Neural progenitor cell (in vitro differentiated cells): ENCODE measurements at regions not wholly inside any gene's neighbourhood (a gene's known extent, or its start where the extent isn't known, plus 50 kb on each side); places are given as distances from the start of the nearest gene placed in this dataset.

ENCODE experiments used
- DNase-seq: peaks from one replicate; pipeline ENCODE4 v3.0.0-alpha.2; 2016; ENCODE audit warnings: low spot score
- H2AFZ ChIP-seq: fragments of 200-600 bp; sonication (generic); replicated peaks from 2 replicates; pipeline ENCODE4 v1.6.1; 2016; ENCODE audit warnings: antibody characterized with exemption
- H3F3A ChIP-seq: fragments of 200-600 bp; sonication (generic); 2 replicates; pipeline ENCODE4 v1.6.1; 2016; ENCODE audit warnings: antibody characterized with exemption, low read depth
- H3K27ac ChIP-seq: fragments of 200-600 bp; sonication (generic); 2 replicates; pipeline ENCODE4 v1.5.1; 2016; ENCODE audit warnings: mild to moderate bottlenecking
- H3K27me3 ChIP-seq: fragments of 200-600 bp; sonication (generic); 2 replicates; pipeline ENCODE4 v1.6.1; 2016; ENCODE audit warnings: mild to moderate bottlenecking, moderate library complexity
- H3K36me3 ChIP-seq: fragments of 200-600 bp; sonication (generic); 2 replicates; pipeline ENCODE4 v1.5.1; 2016
- H3K4me1 ChIP-seq: fragments of 200-600 bp; sonication (generic); 2 replicates; pipeline ENCODE4 v1.6.1; 2016; ENCODE audit warnings: mixed run types
- H3K4me2 ChIP-seq: fragments of 200-600 bp; sonication (generic); 2 replicates; pipeline ENCODE4 v1.6.1; 2016
- H3K4me3 ChIP-seq: fragments of 200-600 bp; sonication (generic); 2 replicates; pipeline ENCODE4 v1.5.1; 2016
- H3K79me2 ChIP-seq: fragments of 200-600 bp; sonication (generic); 2 replicates; pipeline ENCODE4 v1.6.1; 2016; ENCODE audit warnings: low read depth
- H3K9ac ChIP-seq: fragments of 200-600 bp; sonication (generic); 2 replicates; pipeline ENCODE4 v1.6.1; 2016
- H3K9me3 ChIP-seq: fragments of 200-600 bp; sonication (generic); 2 replicates; pipeline ENCODE4 v1.5.1; 2016; ENCODE audit warnings: low read depth
- H4K20me1 ChIP-seq: fragments of 200-600 bp; sonication (generic); 2 replicates; pipeline ENCODE4 v1.6.1; 2016; ENCODE audit warnings: low read depth
- H3K27ac Mint-ChIP-seq: 3 replicates; pipeline ENCODE4 v1.8.0; 2021; ENCODE audit warnings: mixed read lengths
- H3K27me3 Mint-ChIP-seq: 2 replicates; pipeline ENCODE4 v1.8.0; 2022; ENCODE audit warnings: low read depth, mild to moderate bottlenecking, inconsistent platforms, moderate library complexity, mixed read lengths; ENCODE audit not compliant: insufficient read depth
- H3K36me3 Mint-ChIP-seq: 3 replicates; pipeline ENCODE4 v1.8.0; 2021; ENCODE audit warnings: mixed read lengths
- H3K4me1 Mint-ChIP-seq: 3 replicates; pipeline ENCODE4 v1.8.0; 2021; ENCODE audit warnings: mixed read lengths
- H3K4me3 Mint-ChIP-seq: 3 replicates; pipeline ENCODE4 v1.8.0; 2021; ENCODE audit warnings: mild to moderate bottlenecking, moderate library complexity, mixed read lengths
- H3K9me3 Mint-ChIP-seq: 3 replicates; pipeline ENCODE4 v1.8.0; 2020; ENCODE audit warnings: mixed read lengths
- EZH2 ChIP-seq: fragments of 200-600 bp; sonication (generic); IDR thresholded peaks from 2 replicates; pipeline ENCODE4 v1.6.1; 2017; ENCODE audit warnings: antibody characterized with exemption, mild to moderate bottlenecking, moderate library complexity
- EZH2phosphoT487 ChIP-seq: fragments of 200-600 bp; sonication (generic); IDR thresholded peaks from 2 replicates; pipeline ENCODE4 v1.6.1; 2017; ENCODE audit warnings: antibody characterized with exemption
- TF ChIP-seq, protein P1 (sequence below): fragments of 200-600 bp; sonication (generic); IDR thresholded peaks from 2 replicates; pipeline ENCODE4 v1.5.1; 2017; ENCODE audit warnings: antibody characterized with exemption, mild to moderate bottlenecking

DNA sequence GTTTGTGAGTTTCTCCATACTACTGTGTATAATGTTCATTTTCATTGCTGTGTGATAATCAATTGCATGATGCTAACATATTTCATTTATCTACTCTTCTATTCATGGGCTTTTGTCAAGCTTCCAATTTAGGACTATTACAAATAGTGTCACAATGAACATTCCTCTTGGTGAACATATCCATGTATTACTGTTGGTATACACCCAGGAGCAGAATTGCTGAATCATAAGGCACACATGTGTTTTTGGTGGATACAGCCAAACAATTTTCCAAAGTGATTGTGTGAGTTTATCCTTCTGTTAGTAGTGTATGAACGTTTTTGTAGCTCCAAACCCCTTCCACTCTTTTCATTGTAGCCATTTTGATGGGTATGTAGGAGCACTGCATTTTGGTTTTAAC is 101.6 kb upstream of the COPS8 start:
- Histone ChIP-seq H3K9ac (no peak overlapping the region), H4K20me1 (no peaks in the 10 kb centered on the region), H2AFZ (no peak overlapping the region), H3K4me3 (no peak overlapping the region), H3K4me2 (no peak overlapping the region), H3K36me3 (no peaks in the 10 kb centered on the region), H3K79me2 (no peaks in the 10 kb centered on the region), H3K9me3 (no peaks in the 10 kb centered on the region), H3K27ac (no peak overlapping the region), H3K4me1 (peaks cover 10% of the 10 kb centered on the region), H3F3A (no peaks in the 10 kb centered on the region), H3K27me3 (no peaks in the 10 kb centered on the region)
- Mint-ChIP-seq H3K4me1 (peaks cover 9% of the 10 kb centered on the region), H3K4me3 (no peak overlapping the region), H3K27me3 (peaks cover 8% of the 10 kb centered on the region), H3K36me3 (no peaks in the 10 kb centered on the region), H3K9me3 (peaks cover 5% of the 10 kb centered on the region), H3K27ac (no peak overlapping the region)
- no peak for DNase-seq
- TF ChIP-seq EZH2phosphoT487, result no peak
- TF ChIP-seq EZH2, result no peak
- TF ChIP-seq, protein P1, sequence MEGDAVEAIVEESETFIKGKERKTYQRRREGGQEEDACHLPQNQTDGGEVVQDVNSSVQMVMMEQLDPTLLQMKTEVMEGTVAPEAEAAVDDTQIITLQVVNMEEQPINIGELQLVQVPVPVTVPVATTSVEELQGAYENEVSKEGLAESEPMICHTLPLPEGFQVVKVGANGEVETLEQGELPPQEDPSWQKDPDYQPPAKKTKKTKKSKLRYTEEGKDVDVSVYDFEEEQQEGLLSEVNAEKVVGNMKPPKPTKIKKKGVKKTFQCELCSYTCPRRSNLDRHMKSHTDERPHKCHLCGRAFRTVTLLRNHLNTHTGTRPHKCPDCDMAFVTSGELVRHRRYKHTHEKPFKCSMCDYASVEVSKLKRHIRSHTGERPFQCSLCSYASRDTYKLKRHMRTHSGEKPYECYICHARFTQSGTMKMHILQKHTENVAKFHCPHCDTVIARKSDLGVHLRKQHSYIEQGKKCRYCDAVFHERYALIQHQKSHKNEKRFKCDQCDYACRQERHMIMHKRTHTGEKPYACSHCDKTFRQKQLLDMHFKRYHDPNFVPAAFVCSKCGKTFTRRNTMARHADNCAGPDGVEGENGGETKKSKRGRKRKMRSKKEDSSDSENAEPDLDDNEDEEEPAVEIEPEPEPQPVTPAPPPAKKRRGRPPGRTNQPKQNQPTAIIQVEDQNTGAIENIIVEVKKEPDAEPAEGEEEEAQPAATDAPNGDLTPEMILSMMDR, result no peak

DNA sequence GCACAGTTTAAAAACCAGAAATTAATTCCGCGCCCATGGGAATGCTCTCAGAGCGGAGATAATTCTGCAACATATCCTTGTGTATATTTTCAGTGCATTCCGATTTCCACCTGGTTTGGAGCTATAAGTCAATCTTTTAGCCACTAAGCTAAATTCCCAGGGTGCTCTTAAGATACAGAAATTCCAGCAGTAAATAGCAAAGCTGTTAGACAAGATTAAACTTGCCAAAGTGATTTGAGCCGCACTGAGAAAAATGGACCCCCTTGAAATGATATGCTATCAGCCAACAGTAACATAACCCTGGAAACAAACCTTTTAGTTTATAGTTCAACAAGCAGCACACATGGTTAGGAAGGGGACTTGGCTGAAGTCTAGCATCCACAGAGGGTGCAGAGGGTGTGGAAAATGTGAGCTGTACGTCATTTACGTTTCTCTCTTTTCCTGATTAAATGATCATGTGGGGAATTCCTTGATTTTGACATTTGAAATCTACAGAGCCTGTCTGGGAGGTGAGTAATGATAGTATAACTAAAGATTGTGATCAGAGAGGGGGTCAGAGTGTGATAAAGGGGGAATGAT is 99.8 kb upstream of the COPS8 start:
- Histone ChIP-seq H4K20me1 (no peaks in the 10 kb centered on the region), H3K79me2 (no peaks in the 10 kb centered on the region), H3K4me2 (no peak overlapping the region), H3K9me3 (no peaks in the 10 kb centered on the region), H3F3A (no peaks in the 10 kb centered on the region), H3K9ac (no peak overlapping the region), H2AFZ (no peak overlapping the region), H3K27me3 (no peaks in the 10 kb centered on the region), H3K4me3 (no peak overlapping the region), H3K4me1 (peaks cover 13% of the 10 kb centered on the region), H3K36me3 (no peaks in the 10 kb centered on the region), H3K27ac (no peak overlapping the region)
- peaks cover 5% of the 10 kb centered on the region for H3K9me3 Mint-ChIP-seq
- TF ChIP-seq EZH2phosphoT487 (no peak), EZH2 (no peak)
- TF ChIP-seq, protein P1, result no peak
- H3K36me3 Mint-ChIP-seq, result no peaks in the 10 kb centered on the region
- H3K27ac Mint-ChIP-seq, result no peak overlapping the region
- peaks cover 3% of the 10 kb centered on the region for H3K27me3 Mint-ChIP-seq
- no peak for DNase-seq
- peaks cover 13% of the 10 kb centered on the region for H3K4me1 Mint-ChIP-seq
- H3K4me3 Mint-ChIP-seq, result no peak overlapping the region

DNA sequence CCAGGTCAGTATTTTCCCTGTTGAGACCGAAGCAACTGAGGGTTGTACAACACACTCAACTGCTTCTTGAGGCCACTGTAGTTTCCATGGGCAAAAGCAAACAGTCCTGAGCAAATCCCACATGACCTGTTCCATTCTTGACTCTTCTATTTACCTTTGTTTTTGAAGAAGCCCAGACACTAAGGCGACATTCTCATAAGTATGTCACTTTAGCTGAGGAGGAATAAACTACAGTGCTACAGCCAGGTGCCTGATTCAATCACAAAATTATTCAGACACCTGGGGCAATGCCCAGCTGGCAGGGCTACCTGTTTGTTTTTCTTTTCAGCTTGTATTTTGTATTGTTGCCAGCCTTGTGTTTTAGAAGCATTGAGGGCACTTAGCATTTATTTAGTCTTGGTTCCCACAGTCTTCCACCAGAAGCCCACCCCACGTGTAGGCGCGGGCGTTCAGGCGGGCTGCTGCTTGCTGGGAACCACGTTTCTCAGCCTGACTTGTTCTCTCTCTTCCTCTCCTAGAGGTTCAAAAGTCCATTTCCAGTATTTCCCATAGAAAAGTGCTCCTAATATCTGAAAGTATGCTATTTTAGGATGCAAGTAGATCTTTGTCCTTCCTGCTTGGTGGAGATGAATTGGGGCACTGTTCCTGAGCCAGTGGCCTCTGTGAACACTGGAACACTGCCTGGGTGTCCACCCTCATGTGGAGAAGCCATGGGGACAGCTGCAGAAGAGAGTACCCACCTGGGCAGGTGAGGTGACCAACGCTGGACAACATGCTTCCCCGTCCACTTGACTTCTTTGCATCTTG is 99.0 kb upstream of the COPS8 start:
- Histone ChIP-seq H4K20me1 (no peaks in the 10 kb centered on the region), H3K79me2 (no peaks in the 10 kb centered on the region), H3K36me3 (no peaks in the 10 kb centered on the region), H2AFZ (no peak overlapping the region), H3K4me2 (no peak overlapping the region), H3K4me1 (peaks cover 13% of the 10 kb centered on the region), H3K9me3 (no peaks in the 10 kb centered on the region), H3K9ac (no peak overlapping the region), H3K27me3 (no peaks in the 10 kb centered on the region), H3F3A (no peaks in the 10 kb centered on the region), H3K4me3 (no peak overlapping the region), H3K27ac (no peak overlapping the region)
- H3K36me3 Mint-ChIP-seq, result no peaks in the 10 kb centered on the region
- H3K4me1 Mint-ChIP-seq, result peaks cover 13% of the 10 kb centered on the region
- H3K9me3 Mint-ChIP-seq, result peaks cover 4% of the 10 kb centered on the region
- DNase-seq, result no peak
- peaks cover 2% of the 10 kb centered on the region for H3K27me3 Mint-ChIP-seq
- TF ChIP-seq EZH2phosphoT487, result no peak
- TF ChIP-seq EZH2, result no peak
- TF ChIP-seq, protein P1, result no peak
- no peak overlapping the region for H3K4me3 Mint-ChIP-seq
- no peak overlapping the region for H3K27ac Mint-ChIP-seq
